ENCODE measurements at regions not wholly inside any gene's neighbourhood (a gene's known extent, or its start where the extent isn't known, plus 50 kb on each side); places are given as distances from the start of the nearest gene placed in this dataset.
"Not testable (repeated sequence)": the region's sequence is repeated elsewhere in the genome, so short reads cannot be mapped to it uniquely, and the experiment has no call there.

DNA sequence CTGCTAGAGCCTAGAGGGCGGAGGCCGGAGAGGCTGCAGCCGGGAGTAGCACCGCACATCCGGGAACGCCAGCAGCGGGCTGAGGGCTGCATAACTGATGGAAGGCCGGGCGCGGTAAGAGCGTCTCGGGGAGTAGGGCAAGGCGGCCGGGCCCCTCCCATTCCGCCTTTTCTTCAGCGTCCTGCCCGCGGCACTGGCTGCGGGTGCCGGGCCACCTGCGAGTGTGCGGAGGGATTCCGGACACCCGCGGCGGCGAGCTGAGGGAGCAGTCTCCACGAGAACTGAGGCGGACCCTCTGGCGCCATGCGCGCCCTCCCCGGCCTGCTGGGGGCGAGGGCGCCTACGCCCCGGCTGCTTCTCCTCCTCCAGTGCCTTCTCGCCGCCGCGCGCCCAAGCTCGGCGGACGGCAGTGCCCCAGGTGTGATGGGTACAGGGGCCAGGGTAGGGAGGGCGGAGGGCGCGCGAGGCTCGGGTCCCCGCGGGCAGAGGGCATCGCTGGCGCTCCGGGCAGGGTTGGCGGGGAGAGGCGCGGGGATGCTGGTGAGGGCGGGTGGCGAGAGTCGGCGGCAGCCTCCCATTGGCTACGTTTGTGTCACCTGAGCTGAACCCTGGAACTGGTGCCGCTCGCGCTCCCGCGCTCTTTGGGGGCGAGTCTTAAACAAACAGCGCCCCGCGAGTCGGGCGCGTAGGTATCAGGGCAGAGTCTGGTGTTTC, 334.4 kb downstream of the SRGAP2C start:
- peak; percentile 75 to 76 for DNase-seq

DNA sequence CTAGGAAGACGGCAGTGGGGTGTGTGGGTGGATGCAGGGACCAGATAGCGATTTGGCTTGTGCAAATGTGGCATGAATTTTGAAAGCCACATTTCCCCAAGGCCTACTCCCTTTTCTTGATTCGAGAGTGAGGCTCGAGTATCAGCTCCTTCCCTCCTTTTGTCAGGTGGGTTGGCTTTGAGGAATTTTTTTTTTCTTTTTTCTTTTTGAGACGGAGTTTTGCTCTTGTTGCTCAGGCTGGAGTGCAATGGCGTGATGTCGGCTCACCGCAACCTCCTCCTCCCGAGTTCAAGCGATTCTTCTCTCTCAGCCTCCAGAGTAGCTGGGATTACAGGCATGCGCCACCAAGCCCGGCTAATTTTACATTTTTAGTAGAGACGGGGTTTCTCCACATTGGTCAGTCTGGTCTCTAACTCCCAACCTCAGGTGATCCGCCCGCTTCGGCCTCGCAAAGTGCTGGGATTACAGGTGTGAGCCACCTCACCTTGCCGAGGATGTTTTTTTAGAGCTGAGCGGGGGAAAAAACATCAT, 335.0 kb downstream of the SRGAP2C start:
- DNase-seq = not testable (repeated sequence)

DNA sequence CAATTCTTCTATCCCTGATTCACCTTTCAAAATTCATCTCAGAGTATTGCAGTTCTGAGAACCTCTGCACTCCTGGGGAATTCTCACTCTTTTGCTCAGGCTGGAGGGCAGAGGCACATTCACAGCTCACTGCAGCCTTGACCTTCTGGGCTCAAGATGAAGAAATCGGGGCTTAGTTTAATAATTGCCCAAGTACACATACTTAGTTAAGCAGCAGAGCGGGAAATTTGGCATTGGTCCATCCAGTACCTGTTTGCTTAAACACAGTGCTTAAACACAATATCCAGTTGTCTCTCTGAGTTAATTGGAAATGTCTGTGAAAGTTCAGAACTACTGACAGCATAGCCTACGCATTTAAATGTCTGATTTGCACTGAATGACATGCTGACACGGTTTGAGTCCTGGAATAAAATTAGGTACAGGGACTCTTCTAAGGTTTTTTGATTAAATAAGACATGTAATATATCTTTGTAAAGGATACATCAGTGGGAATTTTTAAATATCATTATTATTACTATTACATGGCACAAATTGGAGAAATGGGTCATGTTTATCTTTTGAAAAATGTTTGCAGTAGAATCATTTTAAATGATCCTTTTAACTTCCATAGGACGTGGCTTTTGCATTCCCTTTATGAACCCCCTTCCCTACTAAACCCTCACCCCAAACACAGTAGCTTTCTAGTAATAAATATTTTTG, 337.4 kb downstream of the SRGAP2C start:
- no peak for DNase-seq

DNA sequence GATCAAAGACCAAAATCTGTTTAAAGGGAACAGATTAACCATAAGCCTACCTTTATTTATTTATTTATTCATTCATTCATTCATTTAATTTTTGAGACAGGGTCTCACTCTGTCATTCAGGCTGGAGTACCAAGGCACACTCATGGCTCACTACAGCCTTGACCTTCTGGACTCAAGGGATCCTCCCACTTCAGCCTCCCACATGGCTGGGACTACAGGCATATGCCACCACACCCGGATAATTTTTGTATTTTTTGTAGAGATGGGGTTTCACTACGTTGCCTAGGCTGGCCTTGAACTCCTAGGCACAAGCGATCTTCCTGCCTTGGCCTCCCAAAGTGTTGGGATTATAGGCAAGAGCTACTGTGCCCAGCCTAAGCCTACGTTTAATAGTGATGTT, 338.3 kb downstream of the SRGAP2C start:
- DNase-seq = not testable (repeated sequence)

DNA sequence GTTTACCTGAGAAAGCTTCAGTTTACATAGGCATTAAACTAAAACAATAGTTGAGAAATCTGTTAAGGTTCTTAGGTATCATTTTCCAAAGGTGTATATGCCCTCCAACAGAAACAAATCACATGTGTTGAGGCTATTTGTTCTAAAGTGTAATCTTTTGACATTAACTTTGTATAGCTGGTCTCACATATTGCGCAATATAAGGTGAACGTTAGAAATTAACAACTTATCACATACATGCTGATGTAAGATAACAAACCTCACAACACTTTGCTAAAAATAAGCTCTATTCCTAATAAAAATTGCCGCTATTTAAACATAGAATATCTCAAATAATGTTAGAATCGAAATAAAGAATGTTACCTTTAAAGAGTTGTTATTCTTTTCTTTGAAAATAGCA, 340.6 kb downstream of the SRGAP2C start:
- DNase-seq = no peak

DNA sequence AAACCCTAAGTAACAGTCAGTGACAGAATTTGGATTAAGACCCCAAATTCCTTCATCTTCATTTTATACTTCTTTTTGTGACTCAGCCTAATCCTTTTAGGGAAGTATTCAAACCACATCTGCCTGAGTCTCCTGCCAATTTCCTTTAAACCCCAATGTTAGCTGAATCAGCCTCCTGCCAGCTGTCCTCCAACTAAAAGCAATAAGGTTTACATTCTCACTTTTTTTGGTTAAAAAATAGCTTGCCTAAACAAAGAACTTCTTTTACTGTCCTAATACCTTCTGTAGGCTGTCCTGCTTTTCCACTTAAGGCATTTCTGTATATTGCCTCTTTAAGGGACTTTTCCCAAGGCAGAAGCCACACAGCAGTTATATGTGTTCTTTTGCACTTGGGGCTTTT, 344.2 kb downstream of the SRGAP2C start:
- DNase-seq = not testable (repeated sequence)

DNA sequence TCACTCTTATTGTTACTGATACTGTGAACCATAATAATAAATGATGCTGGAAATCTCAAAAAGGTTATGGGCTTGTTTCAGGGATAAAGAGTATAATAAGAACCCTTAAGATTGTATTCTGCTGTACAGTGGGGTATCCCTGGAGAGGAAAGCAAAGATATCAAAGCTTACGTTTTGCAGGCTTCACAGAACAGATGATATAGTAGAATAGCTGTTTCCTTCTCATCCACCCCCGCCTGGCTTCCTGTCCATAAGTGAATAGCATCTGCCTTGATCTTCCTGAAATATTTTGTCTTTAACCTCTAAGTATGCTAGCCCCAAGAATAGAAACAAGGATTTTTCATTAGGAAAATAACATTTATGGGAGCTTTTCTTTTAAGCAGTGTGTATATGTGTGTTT, 345.3 kb downstream of the SRGAP2C start:
- DNase-seq = not testable (repeated sequence)

DNA sequence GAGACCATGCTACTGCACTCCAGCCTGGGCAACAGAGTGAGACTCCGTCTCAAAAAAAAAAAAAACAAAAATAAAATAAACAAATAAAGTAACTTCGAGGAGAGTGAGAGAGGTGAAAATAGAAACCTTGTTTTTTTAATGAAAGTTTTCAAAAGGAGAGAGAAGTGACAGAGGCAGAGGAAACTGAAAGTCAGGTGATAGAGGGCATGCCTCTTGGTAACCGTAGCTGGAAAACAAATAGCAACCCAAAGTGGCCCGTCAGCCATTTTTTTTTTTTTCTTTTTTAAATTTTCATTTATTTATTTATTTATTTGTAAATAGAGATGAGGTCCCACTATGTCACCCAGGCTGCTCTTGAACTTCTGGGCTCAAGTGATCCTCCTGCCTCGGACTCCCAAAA, 347.0 kb downstream of the SRGAP2C start:
- DNase-seq = not testable (repeated sequence)

DNA sequence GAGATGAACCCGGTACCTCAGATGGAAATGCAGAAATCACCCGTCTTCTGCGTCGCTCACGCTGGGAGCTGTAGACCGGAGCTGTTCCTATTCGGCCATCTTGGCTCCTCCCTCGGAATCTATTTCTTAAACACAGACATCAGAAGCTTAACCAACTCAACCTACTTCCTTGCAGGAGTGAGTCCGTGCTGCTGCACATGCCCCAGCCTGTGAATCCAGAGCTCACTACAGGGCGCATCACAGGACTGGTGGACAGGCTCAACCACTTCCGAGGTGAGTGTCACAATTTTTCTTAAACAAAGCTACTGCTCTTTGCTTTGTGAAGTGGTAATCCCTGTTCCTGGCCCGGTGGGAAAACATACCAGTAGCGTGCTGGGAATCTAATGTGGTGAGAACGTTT, 353.4 kb downstream of the SRGAP2C start:
- not testable (repeated sequence) for DNase-seq

DNA sequence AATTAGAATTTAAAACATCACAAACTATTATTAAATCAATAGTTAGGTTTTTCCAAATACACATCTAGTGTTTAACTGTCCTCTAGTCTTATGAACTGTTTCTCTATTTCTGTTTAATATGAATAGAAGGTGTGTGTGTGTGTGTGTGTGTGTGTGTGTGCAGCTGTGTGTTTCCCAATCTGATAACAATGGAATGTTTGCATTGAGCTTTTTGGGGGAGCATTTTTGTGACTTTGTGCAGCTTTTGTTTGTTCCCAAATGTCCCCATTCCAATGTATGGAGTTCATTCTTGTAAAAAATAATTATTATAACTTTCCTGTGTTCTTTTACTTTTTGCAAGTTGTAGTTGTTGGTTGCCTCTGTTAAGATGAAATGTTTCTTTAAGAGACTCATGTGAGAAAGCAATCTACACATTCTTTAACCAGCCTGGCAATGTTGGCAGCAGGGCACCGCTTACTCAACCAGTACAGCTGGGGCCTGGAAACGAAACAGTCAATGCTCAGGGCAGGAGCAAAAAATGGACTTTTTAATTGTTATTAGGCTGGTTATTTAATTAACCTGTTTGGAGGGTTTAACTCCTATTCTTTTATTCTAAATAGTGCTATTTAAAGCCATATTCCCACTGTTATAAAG, 354.3 kb downstream of the SRGAP2C start:
- no peak for DNase-seq

DNA sequence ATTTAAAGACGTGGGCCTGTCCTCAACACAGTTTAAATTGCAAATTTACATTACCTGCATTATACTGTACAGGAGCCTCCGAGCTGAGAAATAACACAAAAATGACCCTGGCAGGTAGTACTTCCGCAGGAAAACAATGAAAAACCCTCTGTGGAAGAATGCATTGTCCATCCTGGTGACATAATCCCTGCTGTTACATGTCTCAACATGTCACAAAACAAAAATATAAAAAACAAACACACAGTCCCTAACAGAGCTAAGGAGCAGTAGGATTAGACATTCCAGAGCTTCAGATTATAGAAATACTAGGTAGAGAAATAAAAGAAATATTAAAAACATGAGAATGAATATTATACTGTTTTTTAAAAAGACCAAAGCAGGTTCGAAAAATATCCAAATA, 359.2 kb downstream of the SRGAP2C start:
- not testable (repeated sequence) for DNase-seq

DNA sequence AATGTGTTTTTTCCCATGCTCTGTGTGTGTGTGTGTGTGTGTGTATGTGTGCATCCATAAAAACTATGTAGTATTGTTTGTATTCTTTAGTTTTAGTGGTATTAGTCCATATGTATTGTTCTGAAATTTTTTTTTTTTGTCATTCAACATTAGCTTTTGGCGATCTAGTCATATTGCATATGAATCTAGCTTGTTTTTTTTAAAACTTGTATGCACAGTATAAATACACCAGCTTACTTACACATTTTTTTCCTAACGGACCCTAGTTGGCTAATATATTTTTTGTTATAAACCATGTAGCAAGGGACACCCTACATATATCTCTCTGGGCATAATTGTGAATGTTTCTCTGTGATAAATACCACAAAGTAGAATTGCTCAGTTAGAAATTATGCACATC, 359.7 kb downstream of the SRGAP2C start:
- no peak for DNase-seq

DNA sequence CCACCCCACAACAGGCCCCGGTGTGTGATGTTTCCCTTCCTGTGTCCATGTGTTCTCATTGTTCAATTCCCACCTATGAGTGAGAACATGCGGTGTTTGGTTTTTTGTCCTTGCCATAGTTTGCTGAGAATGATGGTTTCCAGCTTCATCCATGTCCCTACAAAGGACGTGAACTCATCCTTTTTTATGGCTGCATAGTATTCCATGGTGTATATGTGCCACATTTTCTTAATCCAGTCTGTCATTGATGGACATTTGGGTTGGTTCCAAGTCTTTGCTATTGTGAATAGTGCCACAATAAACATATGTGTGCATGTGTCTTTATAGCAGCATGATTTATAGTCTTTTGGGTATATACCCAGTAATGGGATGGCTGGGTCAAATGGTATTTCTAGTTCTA, 361.1 kb downstream of the SRGAP2C start:
- not testable (repeated sequence) for DNase-seq

DNA sequence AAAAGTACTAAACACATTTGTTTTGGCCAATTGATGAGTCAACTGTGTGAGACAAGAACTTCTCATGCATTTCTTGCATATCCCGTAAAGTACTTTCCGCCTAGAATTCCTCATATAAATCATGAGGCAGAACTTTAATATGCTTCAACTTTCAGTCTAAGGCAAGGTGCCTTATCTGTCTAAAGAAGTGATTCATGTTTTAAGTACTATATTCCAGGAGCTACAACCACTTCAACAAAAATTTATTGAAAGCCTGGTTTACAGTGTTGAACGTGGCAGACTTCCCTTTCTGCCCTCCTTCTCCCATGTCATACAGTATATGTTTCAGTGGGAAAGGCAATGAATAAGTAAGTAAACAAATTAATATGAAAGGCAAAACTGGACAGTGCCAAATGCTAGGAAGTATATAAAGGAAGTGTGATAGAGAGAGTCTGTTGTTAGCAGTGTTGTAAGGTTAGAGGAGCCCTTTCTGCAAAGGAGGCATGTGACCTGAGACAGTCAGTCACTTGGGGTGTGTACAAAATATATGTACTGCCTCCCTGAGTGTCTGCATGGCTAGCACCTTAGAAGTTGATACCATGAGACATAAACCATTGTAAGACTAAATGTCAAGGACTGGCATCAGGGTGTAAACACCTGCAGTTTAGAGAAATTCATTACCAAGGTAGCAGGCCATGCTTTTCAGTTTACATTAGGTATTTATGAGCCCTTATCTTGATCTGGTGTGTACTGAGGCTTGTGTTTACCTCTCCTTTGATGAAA, 362.2 kb downstream of the SRGAP2C start:
- DNase-seq = no peak

DNA sequence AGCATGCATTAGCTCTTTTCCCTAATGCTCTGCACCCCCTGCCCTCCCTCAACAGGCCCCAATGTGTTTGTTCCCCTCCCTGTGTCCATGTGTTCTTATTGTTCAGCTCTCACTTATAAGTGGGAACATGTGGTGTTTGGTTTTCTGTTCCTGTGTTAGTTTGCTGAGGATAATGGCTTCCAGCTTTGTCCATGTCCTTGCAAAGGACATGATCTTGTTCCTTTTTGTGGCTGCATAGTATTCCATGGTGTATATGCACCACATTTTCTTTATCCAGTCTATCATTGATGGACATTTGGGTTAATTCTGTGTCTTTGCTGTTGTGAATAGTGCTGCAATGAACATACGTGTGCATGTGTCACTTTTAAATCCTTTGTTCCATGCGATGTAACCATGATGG, 363.0 kb downstream of the SRGAP2C start:
- not testable (repeated sequence) for DNase-seq

DNA sequence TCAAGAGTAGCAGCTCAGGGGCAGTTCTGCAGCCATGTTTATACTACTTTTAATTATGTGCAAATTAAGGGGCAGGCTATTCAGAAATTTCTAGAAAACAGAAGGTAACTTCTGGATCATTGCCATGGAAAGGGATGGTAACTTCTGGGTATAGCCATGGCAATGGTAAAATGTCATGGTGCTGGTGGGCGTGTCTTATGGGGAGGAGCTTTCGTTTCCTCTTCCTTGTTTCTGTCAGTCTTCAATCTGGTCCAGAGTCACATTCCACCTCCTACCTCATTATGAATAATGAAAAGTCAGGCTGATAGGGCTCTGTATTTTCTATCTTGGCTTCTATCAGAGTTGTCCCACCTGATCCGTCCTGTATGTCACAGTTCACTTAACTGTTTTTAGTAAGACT, 366.0 kb downstream of the SRGAP2C start:
- DNase-seq = not testable (repeated sequence)

DNA sequence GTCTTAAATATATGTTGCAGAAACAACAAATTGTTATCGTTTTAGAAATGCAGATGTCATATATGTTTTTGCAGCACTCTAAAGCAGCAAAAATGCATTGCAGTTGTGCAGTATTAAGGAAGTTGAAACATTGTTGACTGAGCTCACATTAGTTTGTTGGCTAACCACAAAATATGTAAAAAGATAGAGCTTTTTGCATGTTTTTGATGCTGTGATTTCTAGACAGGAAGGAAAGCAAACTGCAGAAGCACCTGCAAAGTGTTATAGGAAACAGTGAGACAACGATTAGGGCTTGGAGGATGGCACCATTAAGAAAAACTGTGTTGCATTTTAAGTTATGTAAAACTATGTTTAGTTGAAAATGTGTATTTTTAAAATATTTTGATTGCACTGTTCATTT, 366.7 kb downstream of the SRGAP2C start:
- DNase-seq = not testable (repeated sequence)

DNA sequence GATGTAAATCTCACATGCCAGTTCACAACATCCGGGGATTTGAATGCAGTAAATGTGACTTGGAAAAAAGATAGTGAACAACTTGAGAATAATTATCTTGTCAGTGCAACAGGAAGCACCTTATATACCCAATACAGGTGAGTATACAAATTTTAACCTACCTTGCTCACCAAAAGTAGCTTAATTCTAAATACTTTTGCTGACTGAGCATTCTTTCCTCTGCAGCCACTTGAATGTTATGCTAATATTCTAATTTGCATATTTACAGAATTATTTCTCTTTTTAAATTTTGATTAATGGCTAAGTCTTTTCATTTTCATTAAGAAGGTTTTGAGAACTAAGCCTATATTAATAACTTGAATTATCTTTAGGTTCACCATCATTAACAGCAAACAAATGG, 371.8 kb downstream of the SRGAP2C start:
- DNase-seq = not testable (repeated sequence)

DNA sequence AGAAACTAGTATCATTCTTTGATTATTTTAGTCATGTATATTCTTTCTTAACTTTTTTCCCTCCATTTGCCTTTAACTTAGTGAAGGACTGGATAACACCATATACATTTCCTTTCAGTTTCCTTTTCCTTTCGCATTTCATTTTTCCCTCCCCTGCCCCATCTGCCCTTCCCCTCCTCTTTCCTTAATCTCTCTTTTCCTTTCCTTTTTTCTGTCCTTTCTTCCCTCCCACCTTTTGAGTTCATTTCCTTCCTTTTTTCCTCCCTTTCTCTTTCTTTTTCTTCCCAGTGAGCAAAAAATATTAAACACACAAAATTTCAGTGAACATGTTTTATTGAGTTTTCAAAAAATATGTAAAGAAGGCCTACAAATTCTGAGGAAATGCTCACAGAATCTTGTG, 373.3 kb downstream of the SRGAP2C start:
- not testable (repeated sequence) for DNase-seq

DNA sequence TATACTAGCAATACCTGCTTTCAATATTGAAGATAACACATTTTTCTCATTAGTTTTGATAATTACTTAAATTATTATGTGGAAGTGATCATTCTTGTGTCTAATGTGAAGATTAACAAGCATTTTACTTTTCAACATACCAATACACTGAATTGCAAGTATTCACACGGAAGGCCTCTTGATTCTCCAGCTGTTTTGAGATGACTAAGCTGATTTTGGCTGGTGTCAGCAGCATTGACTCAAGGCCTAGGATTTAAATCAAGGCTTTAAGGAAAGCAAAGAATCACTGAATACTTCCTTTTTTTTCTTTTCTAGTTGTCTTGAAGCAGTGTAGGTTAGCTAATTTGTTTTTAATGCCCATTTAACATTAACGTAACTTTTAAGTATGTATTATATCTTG, 373.7 kb downstream of the SRGAP2C start:
- DNase-seq = no peak

DNA sequence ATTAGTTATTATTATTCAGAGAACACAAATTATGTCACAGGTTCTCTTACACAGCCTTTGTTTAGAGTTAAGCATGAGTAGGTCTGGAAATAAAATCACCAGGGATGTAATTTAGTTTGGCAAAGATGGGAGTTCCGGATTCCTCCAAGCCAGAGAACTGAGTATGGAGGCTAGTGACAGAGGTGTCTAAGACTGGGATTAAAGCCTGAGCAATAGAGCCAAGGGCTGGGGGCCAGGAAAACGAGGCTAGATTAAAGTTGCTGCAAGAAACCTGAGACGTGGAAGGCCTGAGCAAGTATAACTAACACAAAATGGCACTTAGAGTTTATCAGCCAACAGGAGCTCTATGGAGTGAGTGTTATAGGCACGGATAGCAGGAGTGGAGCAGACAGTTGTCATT, 381.6 kb downstream of the SRGAP2C start:
- DNase-seq = no peak

DNA sequence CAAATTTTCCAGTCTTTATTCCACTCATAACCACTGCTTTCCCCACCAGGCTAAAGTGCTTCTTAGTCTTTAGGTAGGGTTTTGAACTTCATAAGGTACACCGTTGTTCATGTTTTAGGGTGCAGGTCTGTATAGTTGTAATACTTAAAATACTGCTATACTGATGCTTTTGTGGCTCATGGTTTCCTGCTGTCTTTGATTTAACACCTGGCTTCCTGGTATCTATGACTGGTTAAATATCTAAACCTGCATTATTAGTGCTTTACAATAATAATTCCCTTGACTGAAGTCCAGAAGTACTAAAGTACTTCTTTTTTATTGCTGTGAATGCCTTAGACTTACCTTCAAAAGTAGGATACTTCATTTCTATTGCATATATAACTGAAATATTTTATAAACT, 384.7 kb downstream of the SRGAP2C start:
- DNase-seq = no peak

DNA sequence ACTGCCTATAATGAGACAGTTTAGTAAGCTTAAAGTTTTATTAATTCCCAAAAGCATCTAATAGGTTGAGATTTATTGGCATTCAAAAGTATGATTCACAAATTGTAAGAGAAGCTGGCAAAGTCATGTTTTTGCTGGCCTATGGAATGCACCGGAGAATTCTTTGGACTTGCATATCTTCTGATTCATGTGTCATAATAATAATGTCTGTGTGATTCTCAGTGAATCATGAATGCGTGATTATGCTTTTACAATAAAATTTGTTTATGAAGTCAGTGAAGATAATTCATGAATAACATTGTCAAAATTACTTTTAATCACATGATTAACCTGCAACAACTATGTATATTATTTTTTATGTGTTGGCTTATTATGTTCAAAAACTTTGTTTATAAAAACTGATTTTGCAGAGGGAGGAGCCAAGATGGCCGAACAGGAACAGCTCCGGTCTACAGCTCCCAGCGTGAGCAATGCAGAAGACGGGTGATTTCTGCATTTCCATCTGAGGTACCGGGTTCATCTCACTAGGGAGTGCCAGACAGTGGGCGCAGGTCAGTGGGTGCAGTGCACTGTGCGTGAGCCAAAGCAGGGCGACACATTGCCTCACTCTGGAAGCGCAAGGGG, 389.2 kb downstream of the SRGAP2C start:
- DNase-seq = not testable (repeated sequence)
